Immature natural killer cell (primary cell): ENCODE measurements at regions not wholly inside any gene's neighbourhood (a gene's known extent, or its start where the extent isn't known, plus 50 kb on each side); places are given as distances from the start of the nearest gene placed in this dataset.
"Not testable (repeated sequence)": the region's sequence is repeated elsewhere in the genome, so short reads cannot be mapped to it uniquely, and the experiment has no call there.

ENCODE experiments used
- DNase-seq, 3 donors: peaks; one replicate each; pipeline ENCODE4 v3.0.0; 2022; ENCODE audit warnings: mixed read lengths in 1 of 3
- H3K27ac Mint-ChIP-seq, 6 donors: one replicate each; pipeline ENCODE4 v1.8.0; 2020; ENCODE audit warnings: mixed read lengths in 6 of 6, mild to moderate bottlenecking in 5 of 6, inconsistent platforms in 4 of 6, moderate library complexity in 3 of 6
- H3K27me3 Mint-ChIP-seq, 3 donors: one replicate each; pipeline ENCODE4 v1.8.0; 2020 to 2021; ENCODE audit warnings: low read depth in 3 of 3, mild to moderate bottlenecking in 3 of 3, mixed read lengths in 3 of 3, moderate library complexity in 3 of 3, inconsistent platforms in 1 of 3
- H3K36me3 Mint-ChIP-seq, 3 donors: one replicate each; pipeline ENCODE4 v1.8.0; 2020; ENCODE audit warnings: mixed read lengths in 3 of 3, inconsistent platforms in 2 of 3, mild to moderate bottlenecking in 2 of 3
- H3K4me1 Mint-ChIP-seq, 2 donors: one replicate each; pipeline ENCODE4 v1.8.0; 2020; ENCODE audit warnings: inconsistent platforms in 2 of 2, mild to moderate bottlenecking in 2 of 2, mixed read lengths in 2 of 2, moderate library complexity in 1 of 2
- H3K4me3 Mint-ChIP-seq, 5 donors: one replicate each; pipeline ENCODE4 v1.8.0; 2020; ENCODE audit warnings: mild to moderate bottlenecking in 5 of 5, mixed read lengths in 5 of 5, inconsistent platforms in 3 of 5, moderate library complexity in 3 of 5
- H3K9me3 Mint-ChIP-seq, 6 donors: one replicate each; pipeline ENCODE4 v1.8.0; 2020; ENCODE audit warnings: mild to moderate bottlenecking in 6 of 6, mixed read lengths in 6 of 6, inconsistent platforms in 4 of 6, moderate library complexity in 3 of 6

DNA sequence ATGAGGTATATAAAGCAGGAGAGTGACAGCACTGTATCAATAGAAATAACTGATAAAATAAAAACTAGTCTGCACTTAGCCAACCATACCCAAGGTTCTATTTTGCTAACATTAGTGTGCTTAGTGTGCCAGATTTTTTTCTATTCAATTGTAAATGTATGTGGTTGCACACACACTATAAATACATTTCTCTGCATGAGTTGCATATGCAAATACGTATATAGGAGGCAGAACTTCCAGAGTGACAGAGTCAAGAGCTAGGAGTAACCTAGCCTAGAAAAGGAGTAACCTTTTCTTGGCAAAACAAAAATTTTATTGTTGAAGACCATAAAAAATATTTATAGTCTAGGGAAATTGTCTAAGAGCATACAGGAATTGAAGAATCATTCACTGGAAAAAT is 461.6 kb downstream of the GABRG2 start:
- Mint-ChIP-seq H3K9me3 (peaks cover 0 to 14% (median 7%) of the 10 kb centered on the region in 6 donors), H3K27ac (peak overlapping the region in 1 of 6 donors; percentile 34), H3K27me3 (no peaks in the 10 kb centered on the region), H3K4me3 (peak overlapping the region in 3 of 5 donors; percentile 6 to 64 (median 33)), H3K36me3 (no peaks in the 10 kb centered on the region), H3K4me1 (peaks cover 18 to 28% of the 10 kb centered on the region in 2 donors)
- no peak for DNase-seq

DNA sequence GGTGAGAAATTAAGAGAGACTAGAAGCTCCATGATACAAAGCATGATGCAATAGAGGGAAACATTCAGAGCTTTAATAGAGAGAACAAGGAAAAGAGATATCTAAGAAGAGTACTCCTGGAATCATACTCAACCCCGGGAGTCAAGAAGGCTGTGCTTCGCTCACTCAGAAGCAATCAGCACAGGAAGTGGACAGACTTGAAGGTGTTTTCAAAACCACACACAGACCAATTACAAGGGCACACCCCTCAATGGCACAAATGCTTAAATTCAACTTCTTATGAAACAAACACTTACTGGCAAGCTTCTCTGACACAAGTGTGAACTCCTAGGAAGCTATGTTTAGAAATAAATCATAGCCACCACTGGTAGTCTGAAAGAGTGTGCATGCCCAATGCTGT is 462.3 kb downstream of the GABRG2 start:
- Mint-ChIP-seq H3K27ac (peak overlapping the region; percentile 9 to 76 (median 28)), H3K9me3 (peaks cover 0 to 9% (median 6%) of the 10 kb centered on the region in 6 donors), H3K4me1 (peaks cover 18 to 28% of the 10 kb centered on the region in 2 donors), H3K27me3 (no peaks in the 10 kb centered on the region), H3K36me3 (no peaks in the 10 kb centered on the region), H3K4me3 (peak overlapping the region; percentile 15 to 64 (median 57))
- peak; percentile 2 to 13 (median 12) for DNase-seq

DNA sequence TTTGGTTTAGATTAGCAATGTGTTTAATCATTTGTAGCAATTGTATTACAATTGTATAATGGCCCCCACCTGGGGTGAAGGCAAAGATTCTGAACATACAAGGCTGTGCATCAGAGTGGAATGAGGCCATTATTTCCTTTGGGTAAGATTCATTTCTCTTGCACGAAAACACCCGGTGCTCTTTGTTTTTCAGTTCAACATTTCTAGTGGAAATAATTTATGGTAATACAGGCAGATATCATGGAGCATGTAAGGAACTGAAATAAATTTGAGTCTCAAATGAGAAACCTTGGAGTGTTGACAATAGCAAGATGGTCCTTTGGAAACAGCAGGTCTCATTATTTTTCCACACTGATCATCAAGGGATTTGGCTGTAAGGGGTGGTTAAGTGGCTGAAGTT is 475.9 kb downstream of the GABRG2 start:
- Mint-ChIP-seq H3K36me3 (no peaks in the 10 kb centered on the region), H3K4me3 (no peak overlapping the region)

DNA sequence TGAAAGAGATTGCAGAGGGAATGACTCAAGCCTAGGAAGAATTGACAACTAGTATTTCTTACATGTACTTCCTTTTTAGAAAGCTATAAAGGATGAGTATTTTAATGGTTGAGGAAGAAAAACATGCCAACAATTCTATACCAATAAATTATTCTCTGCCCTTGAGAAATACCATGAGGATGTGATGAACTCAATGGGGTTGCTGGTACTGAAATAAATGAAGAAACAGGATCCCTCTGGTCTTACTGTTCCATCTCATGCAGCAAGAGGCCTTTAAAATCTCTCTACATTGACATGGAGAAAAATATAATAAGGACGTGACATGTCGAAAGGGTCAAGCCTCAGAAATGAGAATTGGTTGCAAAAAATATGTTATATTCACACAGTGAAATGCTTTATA is 477.3 kb downstream of the GABRG2 start:
- H3K27ac Mint-ChIP-seq = no peak overlapping the region
- H3K36me3 Mint-ChIP-seq = peaks cover 0 to 7% (median 0%) of the 10 kb centered on the region in 3 donors
- peaks cover 0 to 3% (median 0%) of the 10 kb centered on the region in 3 donors for H3K27me3 Mint-ChIP-seq
- H3K9me3 Mint-ChIP-seq = peaks cover 4 to 32% (median 10%) of the 10 kb centered on the region in 6 donors
- H3K4me3 Mint-ChIP-seq = no peak overlapping the region
- no peak for DNase-seq
- H3K4me1 Mint-ChIP-seq = no peaks in the 10 kb centered on the region

More for the DNA sequence above, 475.9 kb downstream of the GABRG2 start:
- no peak for DNase-seq
- Mint-ChIP-seq H3K27ac (no peak overlapping the region), H3K27me3 (peaks cover 0 to 3% (median 0%) of the 10 kb centered on the region in 3 donors), H3K4me1 (no peaks in the 10 kb centered on the region), H3K9me3 (peaks cover 4 to 25% (median 8%) of the 10 kb centered on the region in 6 donors)

DNA sequence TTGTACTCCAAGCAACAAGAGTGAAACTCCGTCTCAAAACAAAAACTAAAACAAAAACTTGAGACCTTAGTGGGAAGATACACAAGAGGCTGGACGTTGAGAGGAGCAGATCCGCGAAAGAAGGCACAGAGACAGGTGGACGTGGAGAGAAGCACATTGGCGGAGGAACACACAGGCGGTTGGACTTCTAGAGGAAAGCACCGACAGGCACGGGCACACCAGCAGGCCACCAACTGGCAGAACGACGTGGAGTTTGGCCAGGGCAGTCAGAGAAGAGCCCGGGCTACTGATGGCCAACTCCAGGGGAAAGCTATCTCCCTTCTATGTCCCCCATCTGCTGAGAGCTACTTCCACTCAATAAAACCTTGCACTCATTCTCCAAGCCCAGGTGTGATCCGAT is 482.7 kb downstream of the GABRG2 start:
- Mint-ChIP-seq H3K27me3 (no peaks in the 10 kb centered on the region), H3K4me3 (no peak overlapping the region), H3K4me1 (no peaks in the 10 kb centered on the region), H3K36me3 (peaks cover 0 to 7% (median 0%) of the 10 kb centered on the region in 3 donors), H3K27ac (no peak overlapping the region), H3K9me3 (peaks cover 6 to 27% (median 13%) of the 10 kb centered on the region in 6 donors)
- no peak for DNase-seq

DNA sequence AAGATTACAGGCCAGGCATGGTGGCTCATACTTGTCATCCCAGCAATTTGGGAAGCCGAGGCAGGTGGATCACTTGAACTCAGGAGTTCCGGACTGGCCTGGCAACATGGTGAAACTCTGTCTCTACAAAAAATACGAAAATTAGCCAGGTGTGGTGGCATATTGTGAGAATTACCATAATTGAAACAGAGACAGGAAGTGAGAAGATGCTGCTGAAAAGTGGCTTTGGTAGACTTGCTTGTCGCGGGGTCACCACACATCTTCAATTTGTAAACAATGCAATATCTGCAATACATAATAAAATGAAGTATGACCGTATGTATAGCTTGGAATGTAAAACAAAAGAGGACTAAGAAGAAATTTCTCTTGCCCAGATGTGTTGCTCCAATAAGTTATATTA is 490.5 kb downstream of the GABRG2 start:
- H3K36me3 Mint-ChIP-seq = peaks cover 0 to 5% (median 0%) of the 10 kb centered on the region in 3 donors
- DNase-seq = no peak
- peaks cover 0 to 2% (median 0%) of the 10 kb centered on the region in 3 donors for H3K27me3 Mint-ChIP-seq
- no peak overlapping the region for H3K27ac Mint-ChIP-seq
- no peak overlapping the region for H3K4me3 Mint-ChIP-seq
- H3K4me1 Mint-ChIP-seq = no peaks in the 10 kb centered on the region
- H3K9me3 Mint-ChIP-seq = peaks cover under 1 to 12% (median 7%) of the 10 kb centered on the region in 6 donors

DNA sequence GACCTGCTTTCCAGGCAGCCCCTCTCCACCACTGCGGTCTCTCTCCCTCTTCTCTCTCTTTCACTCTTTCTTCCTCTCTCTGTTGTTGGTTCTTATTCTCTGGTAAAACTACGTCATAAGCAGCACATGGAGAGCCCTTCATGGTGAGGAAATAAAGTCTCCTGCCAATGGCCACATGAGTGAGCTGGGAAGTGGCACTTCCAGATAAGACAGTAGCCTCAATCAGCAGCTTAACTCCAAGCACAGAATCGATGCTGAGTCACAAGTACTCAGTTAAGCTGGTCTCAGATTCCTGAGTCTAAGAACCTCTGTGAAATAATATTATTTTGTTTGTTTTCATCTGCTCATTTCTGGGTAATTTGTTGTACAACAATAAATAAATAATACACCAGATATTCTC is 500.1 kb downstream of the GABRG2 start:
- Mint-ChIP-seq H3K4me3 (no peak overlapping the region), H3K36me3 (no peaks in the 10 kb centered on the region), H3K27me3 (peaks cover 0 to 5% (median 0%) of the 10 kb centered on the region in 3 donors), H3K9me3 (peaks cover 0 to 12% (median 7%) of the 10 kb centered on the region in 6 donors), H3K4me1 (no peaks in the 10 kb centered on the region), H3K27ac (no peak overlapping the region)
- DNase-seq = no peak

DNA sequence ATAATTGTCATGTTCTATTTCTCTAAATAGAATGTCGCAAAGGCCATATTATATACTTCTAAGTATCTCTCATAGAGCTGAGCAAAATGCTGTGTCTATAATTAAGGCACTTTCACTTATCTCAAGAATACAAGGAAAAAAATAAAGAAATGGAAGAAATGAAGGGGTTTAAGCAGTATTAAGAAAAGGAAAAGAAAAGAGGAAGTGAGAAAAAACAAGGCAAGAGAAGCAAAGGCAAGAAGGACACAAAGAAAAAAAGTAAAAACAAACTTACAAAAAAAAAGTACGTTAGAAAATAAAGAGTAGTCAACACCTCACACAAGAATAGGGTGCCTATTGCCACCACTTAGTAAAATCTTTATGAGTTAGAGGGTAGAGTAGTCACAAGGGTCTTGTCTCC is 506.2 kb downstream of the GABRG2 start:
- no peaks in the 10 kb centered on the region for H3K36me3 Mint-ChIP-seq
- H3K4me1 Mint-ChIP-seq = no peaks in the 10 kb centered on the region
- H3K27ac Mint-ChIP-seq = no peak overlapping the region
- H3K4me3 Mint-ChIP-seq = no peak overlapping the region
- H3K9me3 Mint-ChIP-seq = peaks cover 0 to 14% (median 7%) of the 10 kb centered on the region in 6 donors
- DNase-seq = no peak
- H3K27me3 Mint-ChIP-seq = no peaks in the 10 kb centered on the region

DNA sequence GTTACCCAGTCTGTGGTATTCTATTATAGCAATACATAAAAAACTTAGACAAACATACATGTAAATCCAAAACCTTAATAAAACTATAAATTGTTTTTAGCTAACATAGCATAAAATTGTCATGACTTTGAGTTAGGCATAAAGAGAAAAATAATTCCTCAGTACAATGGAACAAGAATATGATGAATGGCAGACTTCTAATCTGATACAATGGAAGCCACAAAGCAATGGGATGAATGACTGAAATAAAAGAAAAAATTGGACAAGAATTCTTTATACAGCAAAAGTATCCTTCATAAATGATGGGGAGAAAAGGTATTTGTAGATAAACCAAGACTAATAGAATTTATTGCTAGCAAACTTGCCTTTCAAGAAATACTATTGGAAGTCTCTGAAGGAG is 524.2 kb downstream of the GABRG2 start:
- Mint-ChIP-seq H3K27ac (no peak overlapping the region), H3K9me3 (peaks cover 2 to 25% (median 9%) of the 10 kb centered on the region in 6 donors), H3K4me3 (no peak overlapping the region), H3K27me3 (peaks cover 0 to under 1% (median 0%) of the 10 kb centered on the region in 3 donors), H3K4me1 (no peaks in the 10 kb centered on the region), H3K36me3 (no peaks in the 10 kb centered on the region)
- no peak for DNase-seq

DNA sequence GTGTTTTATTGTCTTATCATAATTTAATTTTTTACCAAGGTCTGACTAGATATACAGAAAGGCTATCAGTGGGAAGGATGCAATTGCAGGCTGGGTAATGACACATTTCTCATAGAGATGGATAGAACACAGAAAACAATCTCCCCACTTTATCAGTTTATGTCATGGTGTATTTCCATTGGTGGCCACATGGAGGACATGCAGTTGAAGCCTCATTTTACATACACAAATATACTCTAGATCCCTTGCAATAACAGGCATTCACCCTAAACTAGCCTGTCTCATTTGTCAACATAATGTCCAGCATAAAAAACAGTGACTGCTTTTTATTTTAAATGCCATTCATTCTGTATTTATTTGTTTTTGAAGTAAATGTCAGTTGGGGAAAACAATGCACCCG is 526.3 kb downstream of the GABRG2 start:
- H3K27ac Mint-ChIP-seq = no peak overlapping the region
- no peaks in the 10 kb centered on the region for H3K36me3 Mint-ChIP-seq
- DNase-seq = no peak
- H3K4me1 Mint-ChIP-seq = no peaks in the 10 kb centered on the region
- peaks cover 0 to 19% (median 7%) of the 10 kb centered on the region in 6 donors for H3K9me3 Mint-ChIP-seq
- no peak overlapping the region for H3K4me3 Mint-ChIP-seq
- H3K27me3 Mint-ChIP-seq = peaks cover 0 to 1% (median 0%) of the 10 kb centered on the region in 3 donors

DNA sequence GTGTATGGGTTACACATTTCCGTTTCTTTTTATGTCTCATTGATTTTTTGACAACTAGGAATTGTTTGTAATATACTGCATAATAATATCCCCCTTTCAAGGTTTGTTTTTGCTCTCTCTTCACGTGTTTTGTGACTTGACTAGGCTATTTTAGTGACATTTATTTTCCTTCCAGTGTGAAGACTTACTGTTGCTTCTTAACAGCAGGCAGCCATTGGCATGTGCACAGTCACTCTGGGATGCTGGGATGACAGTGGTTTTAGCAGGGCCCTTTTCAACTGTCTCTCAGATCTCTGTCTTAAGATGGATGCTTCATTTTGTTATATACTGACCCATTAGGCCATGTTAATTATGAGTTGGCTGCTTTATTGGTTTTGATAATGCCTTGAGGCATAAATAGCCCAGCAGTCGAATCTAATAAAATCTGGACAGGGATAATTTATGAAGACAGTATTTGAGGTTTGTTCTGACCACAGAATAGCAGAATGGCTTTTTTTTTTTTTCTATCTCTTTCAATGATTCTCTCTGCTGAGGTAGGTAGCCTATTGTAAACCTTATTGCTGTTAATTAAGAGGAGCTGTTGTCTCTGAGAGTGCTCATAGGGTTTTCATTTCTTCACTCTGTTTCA is 536.0 kb downstream of the GABRG2 start:
- H3K27me3 Mint-ChIP-seq = no peaks in the 10 kb centered on the region
- no peak overlapping the region for H3K4me3 Mint-ChIP-seq
- no peak overlapping the region for H3K27ac Mint-ChIP-seq
- H3K9me3 Mint-ChIP-seq = peaks cover 5 to 16% (median 7%) of the 10 kb centered on the region in 6 donors
- DNase-seq = no peak
- H3K4me1 Mint-ChIP-seq = no peaks in the 10 kb centered on the region
- H3K36me3 Mint-ChIP-seq = no peaks in the 10 kb centered on the region

DNA sequence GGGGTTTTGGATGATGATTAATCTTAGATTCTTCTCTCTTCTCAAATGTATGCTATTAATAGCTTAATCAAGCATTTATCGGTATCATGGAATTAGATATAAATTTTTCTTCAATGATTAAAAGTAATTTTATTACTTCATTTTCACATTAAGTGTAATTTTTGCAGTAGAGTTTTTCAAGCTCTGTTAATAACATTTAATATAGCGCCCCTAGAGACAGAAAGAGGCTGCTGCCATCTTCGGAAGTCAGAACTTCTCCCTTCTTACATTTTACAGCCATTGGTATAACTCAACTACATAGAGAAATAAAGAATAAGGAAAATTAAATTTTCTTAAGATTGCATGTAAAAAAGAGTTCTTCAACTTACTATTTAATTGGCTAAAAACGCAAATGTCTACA is 540.3 kb downstream of the GABRG2 start:
- H3K4me3 Mint-ChIP-seq = no peak overlapping the region
- H3K27me3 Mint-ChIP-seq = no peaks in the 10 kb centered on the region
- H3K9me3 Mint-ChIP-seq = peaks cover 5 to 15% (median 7%) of the 10 kb centered on the region in 6 donors
- H3K27ac Mint-ChIP-seq = no peak overlapping the region
- DNase-seq = no peak
- no peaks in the 10 kb centered on the region for H3K4me1 Mint-ChIP-seq
- H3K36me3 Mint-ChIP-seq = no peaks in the 10 kb centered on the region

DNA sequence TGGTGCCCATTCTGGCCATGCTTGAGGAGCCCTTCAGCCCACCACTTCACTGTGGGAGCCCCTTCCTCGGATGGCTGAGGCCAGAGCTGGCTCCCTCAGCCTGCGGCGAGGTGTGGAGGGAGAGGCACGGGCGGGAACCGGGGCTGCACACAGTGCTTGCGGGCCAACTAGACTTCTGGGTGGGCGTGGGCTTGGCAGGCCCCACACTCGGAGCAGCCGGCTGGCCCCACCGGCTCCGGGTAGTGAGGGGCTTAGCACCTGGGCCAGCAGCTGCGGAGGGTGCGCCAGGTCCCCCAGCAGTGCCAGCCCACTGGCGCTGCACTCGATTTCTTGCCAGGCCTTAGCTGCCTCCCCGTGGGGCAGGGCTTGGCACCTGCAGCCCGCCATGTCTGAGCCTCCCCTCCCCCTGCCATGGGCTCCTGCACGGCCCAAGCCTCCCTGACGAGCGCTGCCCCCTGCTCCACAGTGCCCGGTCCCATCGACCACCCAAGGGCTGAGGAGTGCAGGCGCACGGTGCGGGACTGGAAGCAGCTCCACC is 554.2 kb downstream of the GABRG2 start:
- not testable (repeated sequence) for H3K4me3 Mint-ChIP-seq, H3K27me3 Mint-ChIP-seq, H3K4me1 Mint-ChIP-seq

DNA sequence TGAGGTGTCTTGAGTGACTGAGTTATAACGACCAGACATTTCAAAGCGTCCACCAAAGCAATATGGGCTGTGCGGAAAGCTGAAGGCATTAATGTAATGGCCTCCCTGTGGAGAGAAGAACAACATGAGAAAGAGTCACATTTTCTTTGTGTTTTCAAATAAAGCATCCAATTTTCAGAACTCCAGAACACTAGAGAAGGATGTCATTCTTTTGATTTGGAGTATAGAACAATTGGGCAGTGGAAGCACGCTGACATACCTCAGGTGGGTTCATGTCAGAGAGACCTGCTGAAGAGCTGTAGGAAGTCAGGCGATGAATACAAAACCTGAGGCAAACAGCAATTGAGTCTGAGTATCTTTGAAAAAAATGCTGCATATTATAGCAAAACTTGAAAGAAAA is 556.5 kb downstream of the GABRG2 start:
- Mint-ChIP-seq H3K4me1 (no peaks in the 10 kb centered on the region), H3K36me3 (no peaks in the 10 kb centered on the region), H3K27ac (no peak overlapping the region), H3K27me3 (peaks cover 0 to 4% (median 0%) of the 10 kb centered on the region in 3 donors), H3K4me3 (no peak overlapping the region), H3K9me3 (peaks cover 4 to 50% (median 24%) of the 10 kb centered on the region in 6 donors)
- no peak for DNase-seq

More for the DNA sequence above, 554.2 kb downstream of the GABRG2 start:
- DNase-seq, H3K36me3 Mint-ChIP-seq, H3K27ac Mint-ChIP-seq: not testable (repeated sequence)
- peaks cover 2 to 41% (median 8%) of the 10 kb centered on the region in 6 donors for H3K9me3 Mint-ChIP-seq
